ENCODE measurements at regions not wholly inside any gene's neighbourhood (a gene's known extent, or its start where the extent isn't known, plus 50 kb on each side); places are given as distances from the start of the nearest gene placed in this dataset.

GRCh38 chr6:163683105-163683622 lies 268.6 kb downstream of the QKI start:
- H3K27ac ChIP-seq (ENCODE audit: low read depth, low read length) = no peak overlapping the region
- H3K9ac ChIP-seq (ENCODE audit: low read length in 5 of 5) = no peak overlapping the region
- peaks cover 0 to 3% (median 0%) of the 10 kb centered on the region in 5 donors for H3K9me3 ChIP-seq (ENCODE audit: control insufficient read depth in 5 of 5, low read length in 5 of 5)
- no peaks in the 10 kb centered on the region for H3K36me3 ChIP-seq (ENCODE audit: control insufficient read depth in 5 of 5, insufficient read depth in 5 of 5, low read length in 5 of 5)
- no peaks in the 10 kb centered on the region for H3K27me3 ChIP-seq (ENCODE audit: control insufficient read depth in 5 of 5, insufficient read depth in 4 of 5, low read length in 5 of 5)
- H3K4me3 ChIP-seq (ENCODE audit: low read depth in 1 of 5, low read length in 5 of 5) = no peak overlapping the region
- peaks cover 0 to 6% (median 0%) of the 10 kb centered on the region in 5 donors for H3K4me1 ChIP-seq (ENCODE audit: control insufficient read depth in 5 of 5, insufficient read depth in 5 of 5, low read length in 5 of 5)

- H3K27me3 ChIP-seq (ENCODE audit: control insufficient read depth in 5 of 5, insufficient read depth in 4 of 5, low read length in 5 of 5) = no peaks in the 10 kb centered on the region
- no peaks in the 10 kb centered on the region for H3K4me1 ChIP-seq (ENCODE audit: control insufficient read depth in 5 of 5, insufficient read depth in 5 of 5, low read length in 5 of 5)
- H3K9me3 ChIP-seq (ENCODE audit: control insufficient read depth in 5 of 5, low read length in 5 of 5) = peaks cover 0 to 3% (median 0%) of the 10 kb centered on the region in 5 donors
- no peaks in the 10 kb centered on the region for H3K36me3 ChIP-seq (ENCODE audit: control insufficient read depth in 5 of 5, insufficient read depth in 5 of 5, low read length in 5 of 5)
- no peak overlapping the region for H3K4me3 ChIP-seq (ENCODE audit: low read depth in 1 of 5, low read length in 5 of 5)
- H3K9ac ChIP-seq (ENCODE audit: low read length in 5 of 5) = no peak overlapping the region
- no peak overlapping the region for H3K27ac ChIP-seq (ENCODE audit: low read depth, low read length)
These were observed 265.2 kb downstream of the QKI start for GRCh38 chr6:163679753-163680152.

GRCh38 chr6:163679012-163679660 lies 264.6 kb downstream of the QKI start:
- H3K36me3 ChIP-seq (ENCODE audit: control insufficient read depth in 5 of 5, insufficient read depth in 5 of 5, low read length in 5 of 5) = no peaks in the 10 kb centered on the region
- H3K27me3 ChIP-seq (ENCODE audit: control insufficient read depth in 5 of 5, insufficient read depth in 4 of 5, low read length in 5 of 5) = no peaks in the 10 kb centered on the region
- H3K27ac ChIP-seq (ENCODE audit: low read depth, low read length) = no peak overlapping the region
- H3K9ac ChIP-seq (ENCODE audit: low read length in 5 of 5) = no peak overlapping the region
- H3K9me3 ChIP-seq (ENCODE audit: control insufficient read depth in 5 of 5, low read length in 5 of 5) = peaks cover 0 to 3% (median 0%) of the 10 kb centered on the region in 5 donors
- H3K4me1 ChIP-seq (ENCODE audit: control insufficient read depth in 5 of 5, insufficient read depth in 5 of 5, low read length in 5 of 5) = no peaks in the 10 kb centered on the region
- H3K4me3 ChIP-seq (ENCODE audit: low read depth in 1 of 5, low read length in 5 of 5) = no peak overlapping the region

- H3K36me3 ChIP-seq (ENCODE audit: control insufficient read depth in 5 of 5, insufficient read depth in 5 of 5, low read length in 5 of 5) = no peaks in the 10 kb centered on the region
- H3K27me3 ChIP-seq (ENCODE audit: control insufficient read depth in 5 of 5, insufficient read depth in 4 of 5, low read length in 5 of 5) = peaks cover 0 to 3% (median 0%) of the 10 kb centered on the region in 5 donors
- H3K4me1 ChIP-seq (ENCODE audit: control insufficient read depth in 5 of 5, insufficient read depth in 5 of 5, low read length in 5 of 5) = no peaks in the 10 kb centered on the region
- H3K27ac ChIP-seq (ENCODE audit: low read depth, low read length) = no peak overlapping the region
- no peaks in the 10 kb centered on the region for H3K9me3 ChIP-seq (ENCODE audit: control insufficient read depth in 5 of 5, low read length in 5 of 5)
- no peak overlapping the region for H3K9ac ChIP-seq (ENCODE audit: low read length in 5 of 5)
- H3K4me3 ChIP-seq (ENCODE audit: low read depth in 1 of 5, low read length in 5 of 5) = no peak overlapping the region
These were observed 261.1 kb downstream of the QKI start for GRCh38 chr6:163675611-163676010.

DNA sequence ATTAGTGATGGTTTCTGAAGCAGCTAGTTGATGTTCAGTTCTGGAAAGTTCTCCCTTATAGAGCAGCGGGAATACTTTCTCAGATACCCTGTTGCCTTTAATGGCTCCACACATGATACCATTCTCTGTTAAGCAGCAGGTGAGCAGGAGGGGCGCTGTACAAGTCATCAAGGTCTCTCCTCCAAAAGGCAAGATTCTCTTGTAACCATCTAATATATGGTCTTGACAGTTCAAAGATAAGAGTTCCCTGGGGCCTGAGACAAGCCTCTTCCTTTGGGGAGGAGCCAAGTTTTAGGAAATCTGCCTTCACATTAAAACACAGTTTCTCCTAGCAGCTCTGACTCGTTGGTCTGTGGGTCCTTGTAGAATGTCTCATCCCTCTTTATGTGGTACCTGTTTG lies 258.2 kb downstream of the QKI start:
- Histone ChIP-seq H3K27ac (ENCODE audit: low read depth, low read length) (no peak overlapping the region), H3K4me1 (ENCODE audit: control insufficient read depth in 5 of 5, insufficient read depth in 5 of 5, low read length in 5 of 5) (peaks cover 0 to 5% (median 4%) of the 10 kb centered on the region in 5 donors), H3K36me3 (ENCODE audit: control insufficient read depth in 5 of 5, insufficient read depth in 5 of 5, low read length in 5 of 5) (no peaks in the 10 kb centered on the region)

DNA sequence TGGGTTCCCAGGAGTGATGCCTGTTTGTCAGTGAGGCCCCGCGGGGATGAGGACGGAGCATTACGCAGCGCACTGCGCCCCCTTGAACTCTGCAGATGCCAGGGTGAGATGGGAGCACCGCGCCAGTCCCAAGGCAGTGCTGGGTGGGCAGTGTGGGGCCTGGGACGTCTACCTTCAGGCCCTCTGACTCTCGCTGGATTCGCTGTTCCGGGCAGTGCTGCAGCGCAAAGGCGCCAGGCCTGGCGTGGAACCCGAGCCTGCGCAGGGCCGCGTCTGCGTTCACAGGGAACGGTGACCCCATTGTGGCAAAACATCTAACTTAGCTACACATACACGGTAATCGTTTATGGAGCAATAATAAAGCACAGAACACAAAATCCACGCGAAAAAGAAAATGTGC lies 257.3 kb downstream of the QKI start:
- H3K9ac ChIP-seq (ENCODE audit: low read length in 5 of 5) = no peak overlapping the region
- no peaks in the 10 kb centered on the region for H3K9me3 ChIP-seq (ENCODE audit: control insufficient read depth in 5 of 5, low read length in 5 of 5)

More for the DNA sequence above, 258.2 kb downstream of the QKI start:
- no peak overlapping the region for H3K4me3 ChIP-seq (ENCODE audit: low read depth in 1 of 5, low read length in 5 of 5)
- no peak overlapping the region for H3K9ac ChIP-seq (ENCODE audit: low read length in 5 of 5)
- H3K9me3 ChIP-seq (ENCODE audit: control insufficient read depth in 5 of 5, low read length in 5 of 5) = no peaks in the 10 kb centered on the region
- peaks cover 0 to 3% (median 0%) of the 10 kb centered on the region in 5 donors for H3K27me3 ChIP-seq (ENCODE audit: control insufficient read depth in 5 of 5, insufficient read depth in 4 of 5, low read length in 5 of 5)

DNA sequence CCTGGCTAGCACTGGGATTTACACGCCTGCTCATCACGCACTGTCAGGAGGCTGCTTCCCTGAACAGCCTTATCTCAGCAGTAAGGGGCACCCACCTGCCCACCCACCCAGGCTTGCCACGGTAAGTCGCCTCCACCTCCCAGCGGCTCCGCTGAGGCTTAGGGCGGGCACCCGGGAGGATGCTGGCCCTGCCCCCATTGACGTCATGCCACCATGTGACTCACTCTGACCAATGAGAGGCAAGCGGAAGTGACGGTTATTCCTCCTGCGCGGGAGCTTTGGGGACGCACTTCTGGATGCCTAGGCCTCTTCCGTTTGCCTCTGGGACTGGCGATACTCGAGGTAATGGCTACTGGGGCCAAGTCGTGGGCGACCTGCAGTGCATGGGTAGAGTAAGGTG lies 256.8 kb downstream of the QKI start:
- H3K9ac ChIP-seq (ENCODE audit: low read length in 5 of 5) = no peak overlapping the region
- H3K27ac ChIP-seq (ENCODE audit: low read depth, low read length) = no peak overlapping the region
- peaks cover 0 to 16% (median 8%) of the 10 kb centered on the region in 5 donors for H3K4me1 ChIP-seq (ENCODE audit: control insufficient read depth in 5 of 5, insufficient read depth in 5 of 5, low read length in 5 of 5)
- no peaks in the 10 kb centered on the region for H3K36me3 ChIP-seq (ENCODE audit: control insufficient read depth in 5 of 5, insufficient read depth in 5 of 5, low read length in 5 of 5)
- H3K4me3 ChIP-seq (ENCODE audit: low read depth in 1 of 5, low read length in 5 of 5) = no peak overlapping the region
- no peaks in the 10 kb centered on the region for H3K9me3 ChIP-seq (ENCODE audit: control insufficient read depth in 5 of 5, low read length in 5 of 5)
- H3K27me3 ChIP-seq (ENCODE audit: control insufficient read depth in 5 of 5, insufficient read depth in 4 of 5, low read length in 5 of 5) = peaks cover 0 to 3% (median 0%) of the 10 kb centered on the region in 5 donors

More for the DNA sequence above, 257.3 kb downstream of the QKI start:
- Histone ChIP-seq H3K4me1 (ENCODE audit: control insufficient read depth in 5 of 5, insufficient read depth in 5 of 5, low read length in 5 of 5) (peaks cover 0 to 14% (median 8%) of the 10 kb centered on the region in 5 donors), H3K27me3 (ENCODE audit: control insufficient read depth in 5 of 5, insufficient read depth in 4 of 5, low read length in 5 of 5) (peaks cover 0 to 3% (median 0%) of the 10 kb centered on the region in 5 donors), H3K4me3 (ENCODE audit: low read depth in 1 of 5, low read length in 5 of 5) (no peak overlapping the region), H3K36me3 (ENCODE audit: control insufficient read depth in 5 of 5, insufficient read depth in 5 of 5, low read length in 5 of 5) (no peaks in the 10 kb centered on the region), H3K27ac (ENCODE audit: low read depth, low read length) (no peak overlapping the region)

GRCh38 chr6:163670336-163670735 lies 255.8 kb downstream of the QKI start:
- H3K9me3 ChIP-seq (ENCODE audit: control insufficient read depth in 5 of 5, low read length in 5 of 5) = no peaks in the 10 kb centered on the region
- H3K4me3 ChIP-seq (ENCODE audit: low read depth in 1 of 5, low read length in 5 of 5) = no peak overlapping the region
- H3K27ac ChIP-seq (ENCODE audit: low read depth, low read length) = no peak overlapping the region
- H3K4me1 ChIP-seq (ENCODE audit: control insufficient read depth in 5 of 5, insufficient read depth in 5 of 5, low read length in 5 of 5) = peaks cover 0 to 16% (median 8%) of the 10 kb centered on the region in 5 donors
- peaks cover 0 to 3% (median 0%) of the 10 kb centered on the region in 5 donors for H3K27me3 ChIP-seq (ENCODE audit: control insufficient read depth in 5 of 5, insufficient read depth in 4 of 5, low read length in 5 of 5)
- H3K9ac ChIP-seq (ENCODE audit: low read length in 5 of 5) = no peak overlapping the region
- H3K36me3 ChIP-seq (ENCODE audit: control insufficient read depth in 5 of 5, insufficient read depth in 5 of 5, low read length in 5 of 5) = no peaks in the 10 kb centered on the region

DNA sequence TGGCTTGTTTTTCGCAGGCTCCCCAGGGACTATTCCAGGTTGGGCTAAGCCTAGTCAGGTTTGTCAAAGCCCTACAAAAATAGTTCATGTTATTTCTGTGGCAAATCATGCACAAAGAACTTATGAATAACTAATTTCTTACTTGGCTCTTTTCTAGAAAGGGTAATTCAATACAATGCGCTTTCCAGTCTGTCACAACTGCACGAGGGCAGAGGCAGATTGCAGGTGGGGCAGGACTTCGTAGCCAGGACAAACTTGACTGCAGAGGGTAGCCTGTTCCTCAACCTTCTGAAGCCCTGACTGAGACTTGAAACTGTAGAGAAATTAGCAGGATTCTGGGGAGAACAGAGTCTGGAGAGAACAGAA lies 253.5 kb downstream of the QKI start:
- Histone ChIP-seq H3K9me3 (ENCODE audit: control insufficient read depth in 5 of 5, low read length in 5 of 5) (no peaks in the 10 kb centered on the region), H3K4me3 (ENCODE audit: low read depth in 1 of 5, low read length in 5 of 5) (no peak overlapping the region), H3K4me1 (ENCODE audit: control insufficient read depth in 5 of 5, insufficient read depth in 5 of 5, low read length in 5 of 5) (peaks cover 0 to 16% (median 8%) of the 10 kb centered on the region in 5 donors), H3K27me3 (ENCODE audit: control insufficient read depth in 5 of 5, insufficient read depth in 4 of 5, low read length in 5 of 5) (peaks cover 0 to 3% (median 0%) of the 10 kb centered on the region in 5 donors), H3K9ac (ENCODE audit: low read length in 5 of 5) (no peak overlapping the region), H3K36me3 (ENCODE audit: control insufficient read depth in 5 of 5, insufficient read depth in 5 of 5, low read length in 5 of 5) (no peaks in the 10 kb centered on the region), H3K27ac (ENCODE audit: low read depth, low read length) (no peak overlapping the region)

DNA sequence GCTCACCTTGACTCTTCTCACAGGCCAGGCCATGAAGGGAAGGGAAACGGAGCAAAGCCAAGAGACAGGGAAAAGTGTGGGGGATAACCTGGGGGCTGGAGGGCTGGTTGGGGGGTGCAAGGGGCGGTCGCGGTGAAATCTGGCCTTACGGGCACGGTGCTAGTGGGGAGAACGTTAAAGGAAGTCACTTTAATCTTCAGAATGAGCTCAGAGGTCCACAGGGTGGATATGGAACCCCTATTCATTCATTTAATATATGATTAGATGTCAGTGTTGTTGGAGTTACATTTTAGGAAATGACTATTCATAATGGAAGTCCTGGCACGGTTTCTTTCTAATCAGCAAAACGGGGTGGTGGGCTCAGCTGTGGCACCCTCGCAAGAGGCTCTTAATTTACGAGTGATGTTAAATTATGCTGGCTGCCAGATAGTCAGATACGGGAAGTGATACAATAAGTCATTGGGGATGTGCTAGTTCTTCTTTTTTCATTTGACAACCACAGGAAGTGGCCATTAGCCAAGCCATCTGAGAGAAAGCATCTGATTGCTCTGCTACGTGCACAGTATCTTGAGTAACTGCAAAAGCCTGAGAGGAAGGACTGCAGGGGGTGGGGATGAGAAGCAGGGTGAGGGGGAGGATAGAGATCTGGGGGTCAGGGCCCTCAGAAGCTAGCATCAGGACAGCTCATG lies 253.0 kb downstream of the QKI start:
- H3K27me3 ChIP-seq (ENCODE audit: control insufficient read depth in 5 of 5, insufficient read depth in 4 of 5, low read length in 5 of 5) = no peaks in the 10 kb centered on the region
- peaks cover 0 to 16% (median 8%) of the 10 kb centered on the region in 5 donors for H3K4me1 ChIP-seq (ENCODE audit: control insufficient read depth in 5 of 5, insufficient read depth in 5 of 5, low read length in 5 of 5)
- H3K9me3 ChIP-seq (ENCODE audit: control insufficient read depth in 5 of 5, low read length in 5 of 5) = no peaks in the 10 kb centered on the region
- H3K4me3 ChIP-seq (ENCODE audit: low read depth in 1 of 5, low read length in 5 of 5) = no peak overlapping the region
- H3K9ac ChIP-seq (ENCODE audit: low read length in 5 of 5) = no peak overlapping the region
- no peak overlapping the region for H3K27ac ChIP-seq (ENCODE audit: low read depth, low read length)
- no peaks in the 10 kb centered on the region for H3K36me3 ChIP-seq (ENCODE audit: control insufficient read depth in 5 of 5, insufficient read depth in 5 of 5, low read length in 5 of 5)

Data from subcutaneous abdominal adipose tissue (tissue), 5 donors.